Parathyroid adenoma (tissue), 2 donors: ENCODE measurements at regions not wholly inside any gene's neighbourhood (a gene's known extent, or its start where the extent isn't known, plus 50 kb on each side); places are given as distances from the start of the nearest gene placed in this dataset.

Experiments
- H2AFZ ChIP-seq: fragments of 300-600 bp; sonication (generic); one replicate; pipeline ENCODE4 v1.7.0; 2017; ENCODE audit warnings: antibody characterized with exemption, mild to moderate bottlenecking
- H3K27ac ChIP-seq: fragments of 300-600 bp; sonication (generic); one replicate; pipeline ENCODE4 v1.7.0; 2017
- H3K27me3 ChIP-seq: fragments of 300-600 bp; sonication (generic); one replicate; pipeline ENCODE4 v1.7.0; 2017; ENCODE audit warnings: low read length; ENCODE audit not compliant: control insufficient read depth, insufficient read depth
- H3K36me3 ChIP-seq: fragments of 300-600 bp; sonication (generic); one replicate; pipeline ENCODE4 v1.7.0; 2017; ENCODE audit warnings: low read length; ENCODE audit not compliant: control insufficient read depth, insufficient read depth
- H3K4me1 ChIP-seq: fragments of 300-600 bp; sonication (generic); one replicate; pipeline ENCODE4 v1.7.0; 2017; ENCODE audit warnings: control low read depth
- H3K4me2 ChIP-seq: fragments of 300-600 bp; sonication (generic); one replicate; pipeline ENCODE4 v1.7.0; 2017; ENCODE audit warnings: low read length
- H3K4me3 ChIP-seq: fragments of 300-600 bp; sonication (generic); one replicate; pipeline ENCODE4 v1.7.0; 2017; ENCODE audit warnings: low read depth, low read length
- H3K79me2 ChIP-seq: fragments of 300-600 bp; sonication (generic); one replicate; pipeline ENCODE4 v1.7.0; 2017; ENCODE audit warnings: control low read depth
- H3K9ac ChIP-seq: fragments of 300-600 bp; sonication (generic); one replicate; pipeline ENCODE4 v1.7.0; 2017; ENCODE audit warnings: mild to moderate bottlenecking
- H3K9me3 ChIP-seq: fragments of 300-600 bp; sonication (generic); one replicate; pipeline ENCODE4 v1.7.0; 2017; ENCODE audit warnings: low read length; ENCODE audit not compliant: control insufficient read depth
- CTCF ChIP-seq: fragments of 300-600 bp; sonication (generic); IDR thresholded peaks from one replicate; pipeline ENCODE4 v1.7.0; 2017; ENCODE audit warnings: antibody characterized with exemption, mild to moderate bottlenecking
- donor health status: primary hyperparathyroidism.

- Histone ChIP-seq H3K27me3 (no peaks in the 10 kb centered on the region), H3K36me3 (no peaks in the 10 kb centered on the region), H2AFZ (no peak overlapping the region), H3K4me3 (no peak overlapping the region), H3K27ac (no peak overlapping the region), H3K9ac (no peak overlapping the region), H3K79me2 (no peaks in the 10 kb centered on the region), H3K4me1 (no peaks in the 10 kb centered on the region), H3K4me2 (no peak overlapping the region), H3K9me3 (no peaks in the 10 kb centered on the region)
- no peak for TF ChIP-seq CTCF
Measured at GRCh38 chr9:117535434-117535833, 120.6 kb upstream of the ASTN2 start.

- H3K9ac ChIP-seq: no peak overlapping the region
- H3K79me2 ChIP-seq: no peaks in the 10 kb centered on the region
- H3K4me1 ChIP-seq: no peaks in the 10 kb centered on the region
- H3K9me3 ChIP-seq: no peaks in the 10 kb centered on the region
- H3K27ac ChIP-seq: no peak overlapping the region
- no peaks in the 10 kb centered on the region for H3K27me3 ChIP-seq
- no peak overlapping the region for H3K4me3 ChIP-seq
- no peak overlapping the region for H2AFZ ChIP-seq
- H3K4me2 ChIP-seq: no peak overlapping the region
- no peak for TF ChIP-seq CTCF
- no peaks in the 10 kb centered on the region for H3K36me3 ChIP-seq
Measured at GRCh38 chr9:117528225-117528624, 113.4 kb upstream of the ASTN2 start.

- no peak overlapping the region for H3K9ac ChIP-seq
- no peak overlapping the region for H3K4me3 ChIP-seq
- no peaks in the 10 kb centered on the region for H3K79me2 ChIP-seq
- H3K27me3 ChIP-seq: no peaks in the 10 kb centered on the region
- no peaks in the 10 kb centered on the region for H3K4me1 ChIP-seq
- no peak overlapping the region for H3K4me2 ChIP-seq
- no peak for TF ChIP-seq CTCF
- no peak overlapping the region for H3K27ac ChIP-seq
- H3K36me3 ChIP-seq: no peaks in the 10 kb centered on the region
- no peaks in the 10 kb centered on the region for H3K9me3 ChIP-seq
- H2AFZ ChIP-seq: no peak overlapping the region
Measured at GRCh38 chr9:117526674-117527073, 111.8 kb upstream of the ASTN2 start.

- Histone ChIP-seq H3K9me3 (no peaks in the 10 kb centered on the region), H3K79me2 (no peaks in the 10 kb centered on the region), H3K9ac (no peak overlapping the region), H3K4me1 (no peaks in the 10 kb centered on the region), H3K4me3 (no peak overlapping the region), H2AFZ (no peak overlapping the region), H3K27me3 (no peaks in the 10 kb centered on the region), H3K36me3 (no peaks in the 10 kb centered on the region), H3K4me2 (no peak overlapping the region), H3K27ac (no peak overlapping the region)
- no peak for TF ChIP-seq CTCF
Measured at GRCh38 chr9:117523531-117524153, 108.8 kb upstream of the ASTN2 start.

- Histone ChIP-seq H3K27ac (no peak overlapping the region), H3K79me2 (no peaks in the 10 kb centered on the region), H3K27me3 (no peaks in the 10 kb centered on the region), H3K4me1 (no peaks in the 10 kb centered on the region), H3K4me2 (no peak overlapping the region), H2AFZ (no peak overlapping the region), H3K4me3 (no peak overlapping the region), H3K36me3 (no peaks in the 10 kb centered on the region), H3K9me3 (no peaks in the 10 kb centered on the region), H3K9ac (no peak overlapping the region)
- TF ChIP-seq CTCF: no peak
Measured at GRCh38 chr9:117521293-117521692, 106.4 kb upstream of the ASTN2 start.
